ENCODE measurements at regions not wholly inside any gene's neighbourhood (a gene's known extent, or its start where the extent isn't known, plus 50 kb on each side); places are given as distances from the start of the nearest gene placed in this dataset.

GRCh38 chr20:6925744-6926278 lies 158.3 kb downstream of the BMP2 start:
- TF ChIP-seq POLR2AphosphoS5 (IDR thresholded peaks at IDR 0.05; ENCODE audit: low read depth) (no peak), CTCF (conservative IDR thresholded peaks at IDR 0.05; ENCODE audit: low read depth in 2 of 2) (no peak), REST (IDR thresholded peaks at IDR 0.05; ENCODE audit: unreplicated experiment) (no peak), EZH2phosphoT487 (IDR thresholded peaks at IDR 0.05; ENCODE audit: unreplicated experiment) (no peak), JUNB (IDR thresholded peaks at IDR 0.05; ENCODE audit: unreplicated experiment) (no peak), EZH2 (IDR thresholded peaks at IDR 0.05; ENCODE audit: low read depth, unreplicated experiment) (no peak), ETS1 (IDR thresholded peaks at IDR 0.05) (no peak), ZNF331 (CRISPR knock-in tag; IDR thresholded peaks at IDR 0.05; ENCODE audit: low read depth) (no peak)

All from GM23338 (cell line).